ENCODE measurements at regions not wholly inside any gene's neighbourhood (a gene's known extent, or its start where the extent isn't known, plus 50 kb on each side); places are given as distances from the start of the nearest gene placed in this dataset.

GRCh38 chr12:127726671-127727315 lies 540.2 kb upstream of the TMEM132C start:
- intact Hi-C loops (cut with DNase I; ENCODE audit: low total_unique reads), result no loop called here
- DNase-seq, result no peak
- WGBS, 5 donors, result 74 to 81% (median 78%) methylated on average over 9 of the region's 9 CpGs
- Histone ChIP-seq H3K4me1 (no peaks in the 10 kb centered on the region), H3K4me3 (no peak overlapping the region), H3K27me3 (replicated peaks in 1 of 7) (no peaks in the 10 kb centered on the region), H3K9me3 (peaks cover 0 to 12% (median 0%) of the 10 kb centered on the region in 8 donors), H3K36me3 (no peaks in the 10 kb centered on the region), H3K27ac (no peak overlapping the region)
- TF ChIP-seq, protein P1, sequence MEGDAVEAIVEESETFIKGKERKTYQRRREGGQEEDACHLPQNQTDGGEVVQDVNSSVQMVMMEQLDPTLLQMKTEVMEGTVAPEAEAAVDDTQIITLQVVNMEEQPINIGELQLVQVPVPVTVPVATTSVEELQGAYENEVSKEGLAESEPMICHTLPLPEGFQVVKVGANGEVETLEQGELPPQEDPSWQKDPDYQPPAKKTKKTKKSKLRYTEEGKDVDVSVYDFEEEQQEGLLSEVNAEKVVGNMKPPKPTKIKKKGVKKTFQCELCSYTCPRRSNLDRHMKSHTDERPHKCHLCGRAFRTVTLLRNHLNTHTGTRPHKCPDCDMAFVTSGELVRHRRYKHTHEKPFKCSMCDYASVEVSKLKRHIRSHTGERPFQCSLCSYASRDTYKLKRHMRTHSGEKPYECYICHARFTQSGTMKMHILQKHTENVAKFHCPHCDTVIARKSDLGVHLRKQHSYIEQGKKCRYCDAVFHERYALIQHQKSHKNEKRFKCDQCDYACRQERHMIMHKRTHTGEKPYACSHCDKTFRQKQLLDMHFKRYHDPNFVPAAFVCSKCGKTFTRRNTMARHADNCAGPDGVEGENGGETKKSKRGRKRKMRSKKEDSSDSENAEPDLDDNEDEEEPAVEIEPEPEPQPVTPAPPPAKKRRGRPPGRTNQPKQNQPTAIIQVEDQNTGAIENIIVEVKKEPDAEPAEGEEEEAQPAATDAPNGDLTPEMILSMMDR (IDR thresholded peaks at IDR 0.05 in 8 of 11, conservative IDR thresholded peaks at IDR 0.05 in 3 of 11), result no peak
- TF ChIP-seq POLR2A (IDR thresholded peaks at IDR 0.05) (no peak), POLR2AphosphoS5 (IDR thresholded peaks at IDR 0.05) (no peak)

DNA sequence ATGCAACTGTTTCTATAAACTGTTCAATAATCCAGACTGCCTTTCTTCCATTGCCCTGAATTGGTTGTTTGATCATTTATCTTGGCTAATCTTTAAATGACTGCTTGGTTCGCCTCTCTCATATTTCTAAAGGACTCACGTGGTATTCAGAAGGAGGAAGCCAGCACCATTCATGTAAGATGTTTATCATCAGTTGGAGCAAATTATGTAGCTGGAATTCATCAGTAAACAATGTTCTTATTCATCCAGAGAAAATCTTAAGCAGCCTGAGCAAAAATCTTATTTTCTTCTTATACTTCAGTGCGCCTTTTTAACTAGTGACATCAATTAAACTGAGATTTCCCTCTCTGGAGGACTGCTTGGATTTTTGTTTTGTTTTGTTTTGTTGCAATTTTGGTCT lies 538.7 kb upstream of the TMEM132C start:
- no peak overlapping the region for H3K27ac ChIP-seq
- no peak overlapping the region for H3K4me3 ChIP-seq
- TF ChIP-seq POLR2AphosphoS5 (IDR thresholded peaks at IDR 0.05) (no peak), POLR2A (IDR thresholded peaks at IDR 0.05) (no peak)
- TF ChIP-seq, protein P1 (IDR thresholded peaks at IDR 0.05 in 8 of 11, conservative IDR thresholded peaks at IDR 0.05 in 3 of 11), result no peak
- H3K36me3 ChIP-seq, result no peaks in the 10 kb centered on the region
- no peaks in the 10 kb centered on the region for H3K27me3 ChIP-seq (replicated peaks in 1 of 7)
- DNase-seq, result no peak
- 72 to 86% (median 79%) methylated on average over 3 of the region's 3 CpGs for WGBS, 5 donors
- intact Hi-C loops (cut with DNase I; ENCODE audit: low total_unique reads), result no loop called here
- H3K9me3 ChIP-seq, result peaks cover 0 to 13% (median 0%) of the 10 kb centered on the region in 8 donors
- H3K4me1 ChIP-seq, result no peaks in the 10 kb centered on the region

- WGBS, 5 donors, result 80 to 91% (median 90%) methylated on average over 5 of the region's 5 CpGs
- intact Hi-C loops (cut with DNase I; ENCODE audit: low total_unique reads), result no loop called here
- H3K36me3 ChIP-seq, result no peaks in the 10 kb centered on the region
- no peak for DNase-seq
- H3K27me3 ChIP-seq (replicated peaks in 1 of 7), result no peaks in the 10 kb centered on the region
- peaks cover 0 to 17% (median 0%) of the 10 kb centered on the region in 8 donors for H3K9me3 ChIP-seq
- TF ChIP-seq POLR2A (IDR thresholded peaks at IDR 0.05), result no peak
- no peak for TF ChIP-seq POLR2AphosphoS5 (IDR thresholded peaks at IDR 0.05)
- TF ChIP-seq, protein P1 (IDR thresholded peaks at IDR 0.05 in 8 of 11, conservative IDR thresholded peaks at IDR 0.05 in 3 of 11), result no peak
- H3K4me3 ChIP-seq, result no peak overlapping the region
- no peaks in the 10 kb centered on the region for H3K4me1 ChIP-seq
- no peak overlapping the region for H3K27ac ChIP-seq
Measured at GRCh38 chr12:127728729-127729128, 538.2 kb upstream of the TMEM132C start.

DNA sequence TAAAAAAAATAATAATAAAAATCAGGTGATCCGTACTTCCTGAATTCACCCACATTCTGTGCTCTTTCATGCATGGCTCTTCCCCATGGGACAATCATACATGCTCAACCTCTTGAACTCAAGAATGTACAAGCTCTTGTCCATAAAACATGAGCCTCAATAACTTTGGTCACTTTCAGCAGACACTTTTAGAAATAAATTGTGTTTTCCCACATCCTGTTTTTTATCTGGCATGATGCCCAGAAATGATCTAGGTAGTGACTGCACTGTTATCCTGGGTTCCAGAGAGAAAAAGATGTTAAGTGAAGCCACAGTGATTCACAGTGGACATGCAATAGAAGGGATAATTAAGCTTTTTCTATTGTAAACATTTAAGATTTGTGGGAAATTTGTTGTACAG lies 537.6 kb upstream of the TMEM132C start:
- WGBS, 5 donors, result 60 to 88% (median 69%) methylated on average over 1 of the region's 1 CpG
- Histone ChIP-seq H3K4me1 (no peaks in the 10 kb centered on the region), H3K27ac (no peak overlapping the region), H3K36me3 (no peaks in the 10 kb centered on the region), H3K27me3 (replicated peaks in 1 of 7) (no peaks in the 10 kb centered on the region), H3K9me3 (peaks cover 0 to 17% (median 0%) of the 10 kb centered on the region in 8 donors), H3K4me3 (no peak overlapping the region)
- intact Hi-C loops (cut with DNase I; ENCODE audit: low total_unique reads), result no loop called here
- TF ChIP-seq POLR2AphosphoS5 (IDR thresholded peaks at IDR 0.05) (no peak), POLR2A (IDR thresholded peaks at IDR 0.05) (no peak)
- TF ChIP-seq, protein P1 (IDR thresholded peaks at IDR 0.05 in 8 of 11, conservative IDR thresholded peaks at IDR 0.05 in 3 of 11), result no peak
- no peak for DNase-seq
